HG02852 (cell line): ENCODE measurements at regions not wholly inside any gene's neighbourhood (a gene's known extent, or its start where the extent isn't known, plus 50 kb on each side); places are given as distances from the start of the nearest gene placed in this dataset.

ENCODE experiments used
- ATAC-seq: cut with Tn5 transposase; IDR thresholded peaks from one replicate; pipeline ENCODE4 v1.9.1; 2021; ENCODE audit warnings: mild to moderate bottlenecking, moderate library complexity; ENCODE audit not compliant: unreplicated experiment

- no peak for ATAC-seq
Measured at GRCh38 chr5:174877987-174878386, 153.6 kb downstream of the MSX2 start.

- ATAC-seq = no peak
Measured at GRCh38 chr5:174872271-174872670, 147.9 kb downstream of the MSX2 start.

GRCh38 chr5:174852143-174852542, 127.8 kb downstream of the MSX2 start:
- no peak for ATAC-seq

GRCh38 chr5:174850565-174851169, 126.3 kb downstream of the MSX2 start:
- no peak for ATAC-seq

- ATAC-seq = no peak
Measured at GRCh38 chr5:174849426-174849825, 125.0 kb downstream of the MSX2 start.

GRCh38 chr5:174844971-174845370, 120.6 kb downstream of the MSX2 start:
- no peak for ATAC-seq

- ATAC-seq = no peak
Measured at GRCh38 chr5:174843263-174844250, 119.2 kb downstream of the MSX2 start.

GRCh38 chr5:174840435-174840834, 116.1 kb downstream of the MSX2 start:
- ATAC-seq = no peak

GRCh38 chr5:174839196-174839595, 114.8 kb downstream of the MSX2 start:
- no peak for ATAC-seq

- no peak for ATAC-seq
Measured at GRCh38 chr5:174837919-174838902, 113.8 kb downstream of the MSX2 start.

GRCh38 chr5:174834081-174834480, 109.7 kb downstream of the MSX2 start:
- ATAC-seq = no peak

GRCh38 chr5:174832811-174833210, 108.4 kb downstream of the MSX2 start:
- ATAC-seq = no peak

- no peak for ATAC-seq
Measured at GRCh38 chr5:174832025-174832424, 107.6 kb downstream of the MSX2 start.

- no peak for ATAC-seq
Measured at GRCh38 chr5:174831031-174831660, 106.8 kb downstream of the MSX2 start.

GRCh38 chr5:174829511-174829864, 105.1 kb downstream of the MSX2 start:
- no peak for ATAC-seq

GRCh38 chr5:174828804-174829510, 104.6 kb downstream of the MSX2 start:
- no peak for ATAC-seq

GRCh38 chr5:174827558-174827957, 103.2 kb downstream of the MSX2 start:
- ATAC-seq = no peak

GRCh38 chr5:174825587-174825986, 101.2 kb downstream of the MSX2 start:
- ATAC-seq = no peak

GRCh38 chr5:174818430-174818829, 94.0 kb downstream of the MSX2 start:
- ATAC-seq = no peak

GRCh38 chr5:174817610-174818009, 93.2 kb downstream of the MSX2 start:
- ATAC-seq = no peak
